Kidney epithelial cell (primary cell): ENCODE measurements at regions not wholly inside any gene's neighbourhood (a gene's known extent, or its start where the extent isn't known, plus 50 kb on each side); places are given as distances from the start of the nearest gene placed in this dataset.

Source experiments
- DNase-seq: peaks from one replicate; pipeline ENCODE4 v3.0.0-alpha.2; 2010; ENCODE audit warnings: low read depth
- H3K27me3 ChIP-seq: 2 replicates; pipeline ENCODE4 v1.6.0; 2011; ENCODE audit warnings: low read length; ENCODE audit not compliant: control insufficient read depth, insufficient read depth
- H3K36me3 ChIP-seq: 2 replicates; pipeline ENCODE4 v1.5.1; 2011; ENCODE audit warnings: low read length; ENCODE audit not compliant: control insufficient read depth, insufficient read depth
- H3K4me3 ChIP-seq: 2 replicates; pipeline ENCODE4 v1.5.1; 2011; ENCODE audit warnings: low read depth, mild to moderate bottlenecking, control low read depth, low read length
- CTCF ChIP-seq: IDR thresholded peaks from 2 replicates; pipeline ENCODE4 v1.5.1; 2011; ENCODE audit warnings: mild to moderate bottlenecking, moderate library complexity, low read length, control low read depth, inconsistent platforms; ENCODE audit not compliant: insufficient read depth, poor library complexity, severe bottlenecking

- Histone ChIP-seq H3K36me3 (no peaks in the 10 kb centered on the region), H3K4me3 (no peak overlapping the region), H3K27me3 (no peaks in the 10 kb centered on the region)
- no peak for TF ChIP-seq CTCF
- no peak for DNase-seq
These were observed 260.3 kb upstream of the TENM3 start for GRCh38 chr4:181982856-181983255.

- Histone ChIP-seq H3K4me3 (no peak overlapping the region), H3K36me3 (no peaks in the 10 kb centered on the region), H3K27me3 (no peaks in the 10 kb centered on the region)
- no peak for TF ChIP-seq CTCF
- DNase-seq: no peak
These were observed 255.8 kb upstream of the TENM3 start for GRCh38 chr4:181987392-181987791.

GRCh38 chr4:181989071-181989470 is 254.1 kb upstream of the TENM3 start:
- Histone ChIP-seq H3K36me3 (no peaks in the 10 kb centered on the region), H3K27me3 (no peaks in the 10 kb centered on the region), H3K4me3 (no peak overlapping the region)
- TF ChIP-seq CTCF: no peak
- no peak for DNase-seq

GRCh38 chr4:181991369-181992108 is 251.7 kb upstream of the TENM3 start:
- no peak for DNase-seq
- no peak overlapping the region for H3K4me3 ChIP-seq
- no peaks in the 10 kb centered on the region for H3K36me3 ChIP-seq
- H3K27me3 ChIP-seq: no peaks in the 10 kb centered on the region
- TF ChIP-seq CTCF: no peak

GRCh38 chr4:181998398-181999295 is 244.6 kb upstream of the TENM3 start:
- Histone ChIP-seq H3K27me3 (no peaks in the 10 kb centered on the region), H3K36me3 (no peaks in the 10 kb centered on the region), H3K4me3 (no peak overlapping the region)
- no peak for TF ChIP-seq CTCF
- no peak for DNase-seq

GRCh38 chr4:182000077-182000476 is 243.1 kb upstream of the TENM3 start:
- TF ChIP-seq CTCF: no peak
- DNase-seq: no peak
- H3K27me3 ChIP-seq: no peaks in the 10 kb centered on the region
- no peak overlapping the region for H3K4me3 ChIP-seq
- no peaks in the 10 kb centered on the region for H3K36me3 ChIP-seq
